ENCODE measurements at regions not wholly inside any gene's neighbourhood (a gene's known extent, or its start where the extent isn't known, plus 50 kb on each side); places are given as distances from the start of the nearest gene placed in this dataset.

GRCh38 chr16:82319038-82319437, 149.0 kb upstream of the MPHOSPH6 start:
- no peak for TF ChIP-seq REST (IDR thresholded peaks at IDR 0.05; ENCODE audit: insufficient replicate concordance, low read depth)
- TF ChIP-seq, protein P1, sequence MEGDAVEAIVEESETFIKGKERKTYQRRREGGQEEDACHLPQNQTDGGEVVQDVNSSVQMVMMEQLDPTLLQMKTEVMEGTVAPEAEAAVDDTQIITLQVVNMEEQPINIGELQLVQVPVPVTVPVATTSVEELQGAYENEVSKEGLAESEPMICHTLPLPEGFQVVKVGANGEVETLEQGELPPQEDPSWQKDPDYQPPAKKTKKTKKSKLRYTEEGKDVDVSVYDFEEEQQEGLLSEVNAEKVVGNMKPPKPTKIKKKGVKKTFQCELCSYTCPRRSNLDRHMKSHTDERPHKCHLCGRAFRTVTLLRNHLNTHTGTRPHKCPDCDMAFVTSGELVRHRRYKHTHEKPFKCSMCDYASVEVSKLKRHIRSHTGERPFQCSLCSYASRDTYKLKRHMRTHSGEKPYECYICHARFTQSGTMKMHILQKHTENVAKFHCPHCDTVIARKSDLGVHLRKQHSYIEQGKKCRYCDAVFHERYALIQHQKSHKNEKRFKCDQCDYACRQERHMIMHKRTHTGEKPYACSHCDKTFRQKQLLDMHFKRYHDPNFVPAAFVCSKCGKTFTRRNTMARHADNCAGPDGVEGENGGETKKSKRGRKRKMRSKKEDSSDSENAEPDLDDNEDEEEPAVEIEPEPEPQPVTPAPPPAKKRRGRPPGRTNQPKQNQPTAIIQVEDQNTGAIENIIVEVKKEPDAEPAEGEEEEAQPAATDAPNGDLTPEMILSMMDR (IDR thresholded peaks at IDR 0.05; ENCODE audit: insufficient read depth, low read length), result no peak
- TF ChIP-seq POLR2AphosphoS5 (IDR thresholded peaks at IDR 0.05; ENCODE audit: low read depth), result no peak
- no peak for TF ChIP-seq GABPA (IDR thresholded peaks at IDR 0.05; ENCODE audit: low read depth)
- no peak for TF ChIP-seq SPI1 (IDR thresholded peaks at IDR 0.05; ENCODE audit: borderline replicate concordance, low read depth)
